ENCODE measurements at regions not wholly inside any gene's neighbourhood (a gene's known extent, or its start where the extent isn't known, plus 50 kb on each side); places are given as distances from the start of the nearest gene placed in this dataset.
"Not testable (repeated sequence)": the region's sequence is repeated elsewhere in the genome, so short reads cannot be mapped to it uniquely, and the experiment has no call there.

- H3K27me3 ChIP-seq (ENCODE audit: control insufficient read depth, insufficient read depth, low read length); H3K4me3 ChIP-seq (replicated peaks in 1 of 4; ENCODE audit: control extremely low read depth in 1 of 4, insufficient read depth in 1 of 4, low read depth in 3 of 4, low read length in 4 of 4); H3K4me2 ChIP-seq (ENCODE audit: extremely low read depth, insufficient read depth, low read length); H3K79me2 ChIP-seq (ENCODE audit: control insufficient read depth, insufficient read depth, low read length); H3K9me3 ChIP-seq (ENCODE audit: control insufficient read depth, insufficient read depth, low read depth, low read length); H3K36me3 ChIP-seq (ENCODE audit: control insufficient read depth, insufficient read depth, low read length); DNase-seq (ENCODE audit: low read depth in 2 of 2); H3K4me1 ChIP-seq (ENCODE audit: control insufficient read depth, extremely low read depth, insufficient read depth, low read length); H3K9ac ChIP-seq (ENCODE audit: insufficient read depth, low read length); H2AFZ ChIP-seq (ENCODE audit: low read length); H3K27ac ChIP-seq (ENCODE audit: insufficient read depth, low read length); H4K20me1 ChIP-seq (ENCODE audit: control insufficient read depth, extremely low read depth, insufficient read depth, low read length): not testable (repeated sequence)
These were observed 287.0 kb downstream of the BCL2L11 start for GRCh38 chr2:111407632-111408194.

GRCh38 chr2:111410868-111411406, 290.2 kb downstream of the BCL2L11 start:
- not testable (repeated sequence) for H3K4me1 ChIP-seq (ENCODE audit: control insufficient read depth, extremely low read depth, insufficient read depth, low read length); DNase-seq (ENCODE audit: low read depth in 2 of 2); H3K27me3 ChIP-seq (ENCODE audit: control insufficient read depth, insufficient read depth, low read length); H3K4me3 ChIP-seq (replicated peaks in 1 of 4; ENCODE audit: control extremely low read depth in 1 of 4, insufficient read depth in 1 of 4, low read depth in 3 of 4, low read length in 4 of 4); H3K36me3 ChIP-seq (ENCODE audit: control insufficient read depth, insufficient read depth, low read length); H3K4me2 ChIP-seq (ENCODE audit: extremely low read depth, insufficient read depth, low read length); H3K9ac ChIP-seq (ENCODE audit: insufficient read depth, low read length); H3K79me2 ChIP-seq (ENCODE audit: control insufficient read depth, insufficient read depth, low read length); H3K27ac ChIP-seq (ENCODE audit: insufficient read depth, low read length); H4K20me1 ChIP-seq (ENCODE audit: control insufficient read depth, extremely low read depth, insufficient read depth, low read length); H2AFZ ChIP-seq (ENCODE audit: low read length); H3K9me3 ChIP-seq (ENCODE audit: control insufficient read depth, insufficient read depth, low read depth, low read length)

GRCh38 chr2:111411867-111412681, 291.4 kb downstream of the BCL2L11 start:
- H3K27me3 ChIP-seq (ENCODE audit: control insufficient read depth, insufficient read depth, low read length); H3K4me2 ChIP-seq (ENCODE audit: extremely low read depth, insufficient read depth, low read length); H3K27ac ChIP-seq (ENCODE audit: insufficient read depth, low read length); H4K20me1 ChIP-seq (ENCODE audit: control insufficient read depth, extremely low read depth, insufficient read depth, low read length); H3K9me3 ChIP-seq (ENCODE audit: control insufficient read depth, insufficient read depth, low read depth, low read length); H3K36me3 ChIP-seq (ENCODE audit: control insufficient read depth, insufficient read depth, low read length); H2AFZ ChIP-seq (ENCODE audit: low read length); H3K79me2 ChIP-seq (ENCODE audit: control insufficient read depth, insufficient read depth, low read length); H3K4me3 ChIP-seq (replicated peaks in 1 of 4; ENCODE audit: control extremely low read depth in 1 of 4, insufficient read depth in 1 of 4, low read depth in 3 of 4, low read length in 4 of 4); H3K9ac ChIP-seq (ENCODE audit: insufficient read depth, low read length); DNase-seq (ENCODE audit: low read depth in 2 of 2); H3K4me1 ChIP-seq (ENCODE audit: control insufficient read depth, extremely low read depth, insufficient read depth, low read length): not testable (repeated sequence)

GRCh38 chr2:111412841-111413650, 292.3 kb downstream of the BCL2L11 start:
- H4K20me1 ChIP-seq (ENCODE audit: control insufficient read depth, extremely low read depth, insufficient read depth, low read length); H2AFZ ChIP-seq (ENCODE audit: low read length); H3K27ac ChIP-seq (ENCODE audit: insufficient read depth, low read length); H3K36me3 ChIP-seq (ENCODE audit: control insufficient read depth, insufficient read depth, low read length); H3K4me2 ChIP-seq (ENCODE audit: extremely low read depth, insufficient read depth, low read length); H3K79me2 ChIP-seq (ENCODE audit: control insufficient read depth, insufficient read depth, low read length); H3K9ac ChIP-seq (ENCODE audit: insufficient read depth, low read length); H3K4me1 ChIP-seq (ENCODE audit: control insufficient read depth, extremely low read depth, insufficient read depth, low read length); H3K27me3 ChIP-seq (ENCODE audit: control insufficient read depth, insufficient read depth, low read length); H3K9me3 ChIP-seq (ENCODE audit: control insufficient read depth, insufficient read depth, low read depth, low read length); H3K4me3 ChIP-seq (replicated peaks in 1 of 4; ENCODE audit: control extremely low read depth in 1 of 4, insufficient read depth in 1 of 4, low read depth in 3 of 4, low read length in 4 of 4): not testable (repeated sequence)
- DNase-seq (ENCODE audit: low read depth in 2 of 2), result peak in 1 of 2 donors; percentile 2

GRCh38 chr2:111413950-111414349, 293.2 kb downstream of the BCL2L11 start:
- H3K4me3 ChIP-seq (replicated peaks in 1 of 4; ENCODE audit: control extremely low read depth in 1 of 4, insufficient read depth in 1 of 4, low read depth in 3 of 4, low read length in 4 of 4); H3K9ac ChIP-seq (ENCODE audit: insufficient read depth, low read length); H3K79me2 ChIP-seq (ENCODE audit: control insufficient read depth, insufficient read depth, low read length); H3K36me3 ChIP-seq (ENCODE audit: control insufficient read depth, insufficient read depth, low read length); H4K20me1 ChIP-seq (ENCODE audit: control insufficient read depth, extremely low read depth, insufficient read depth, low read length); H3K4me2 ChIP-seq (ENCODE audit: extremely low read depth, insufficient read depth, low read length); H3K4me1 ChIP-seq (ENCODE audit: control insufficient read depth, extremely low read depth, insufficient read depth, low read length); H3K27ac ChIP-seq (ENCODE audit: insufficient read depth, low read length); H3K9me3 ChIP-seq (ENCODE audit: control insufficient read depth, insufficient read depth, low read depth, low read length); H2AFZ ChIP-seq (ENCODE audit: low read length); H3K27me3 ChIP-seq (ENCODE audit: control insufficient read depth, insufficient read depth, low read length); DNase-seq (ENCODE audit: low read depth in 2 of 2): not testable (repeated sequence)

GRCh38 chr2:111415765-111416743, 295.3 kb downstream of the BCL2L11 start:
- H3K79me2 ChIP-seq (ENCODE audit: control insufficient read depth, insufficient read depth, low read length), result peaks cover 18% of the 10 kb centered on the region
- H3K36me3 ChIP-seq (ENCODE audit: control insufficient read depth, insufficient read depth, low read length); H3K9ac ChIP-seq (ENCODE audit: insufficient read depth, low read length); H3K27me3 ChIP-seq (ENCODE audit: control insufficient read depth, insufficient read depth, low read length); H2AFZ ChIP-seq (ENCODE audit: low read length); H3K4me3 ChIP-seq (replicated peaks in 1 of 4; ENCODE audit: control extremely low read depth in 1 of 4, insufficient read depth in 1 of 4, low read depth in 3 of 4, low read length in 4 of 4); H3K27ac ChIP-seq (ENCODE audit: insufficient read depth, low read length); H3K4me2 ChIP-seq (ENCODE audit: extremely low read depth, insufficient read depth, low read length); H3K4me1 ChIP-seq (ENCODE audit: control insufficient read depth, extremely low read depth, insufficient read depth, low read length); H3K9me3 ChIP-seq (ENCODE audit: control insufficient read depth, insufficient read depth, low read depth, low read length); H4K20me1 ChIP-seq (ENCODE audit: control insufficient read depth, extremely low read depth, insufficient read depth, low read length): not testable (repeated sequence)
- peak; percentile 33 to 70 for DNase-seq (ENCODE audit: low read depth in 2 of 2)
